HG02943 (cell line): ENCODE measurements at regions not wholly inside any gene's neighbourhood (a gene's known extent, or its start where the extent isn't known, plus 50 kb on each side); places are given as distances from the start of the nearest gene placed in this dataset.

Source experiments
- ATAC-seq: cut with Tn5 transposase; IDR thresholded peaks from one replicate; pipeline ENCODE4 v1.9.1; 2021; ENCODE audit warnings: mild to moderate bottlenecking, low read depth, moderate library complexity; ENCODE audit not compliant: unreplicated experiment

DNA sequence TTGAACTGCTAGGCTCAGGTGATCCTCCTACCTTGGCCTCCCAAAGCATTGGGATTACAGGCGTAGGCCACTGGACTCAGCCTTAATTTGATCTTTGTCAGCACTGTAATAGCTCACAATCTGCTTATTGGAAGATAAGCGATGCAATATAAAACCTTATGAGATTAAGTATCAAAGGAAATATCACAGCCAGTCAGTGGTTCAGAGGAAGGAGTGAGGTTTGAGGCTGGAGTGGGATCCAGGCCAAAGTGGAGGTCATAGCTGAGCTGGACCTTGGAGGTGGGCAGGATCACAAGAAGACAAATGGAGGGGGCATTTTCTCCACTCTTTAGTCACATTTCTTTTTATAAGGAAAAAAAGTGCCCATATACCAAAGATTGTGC, 228.5 kb downstream of the RHOU start:
- ATAC-seq = no peak

DNA sequence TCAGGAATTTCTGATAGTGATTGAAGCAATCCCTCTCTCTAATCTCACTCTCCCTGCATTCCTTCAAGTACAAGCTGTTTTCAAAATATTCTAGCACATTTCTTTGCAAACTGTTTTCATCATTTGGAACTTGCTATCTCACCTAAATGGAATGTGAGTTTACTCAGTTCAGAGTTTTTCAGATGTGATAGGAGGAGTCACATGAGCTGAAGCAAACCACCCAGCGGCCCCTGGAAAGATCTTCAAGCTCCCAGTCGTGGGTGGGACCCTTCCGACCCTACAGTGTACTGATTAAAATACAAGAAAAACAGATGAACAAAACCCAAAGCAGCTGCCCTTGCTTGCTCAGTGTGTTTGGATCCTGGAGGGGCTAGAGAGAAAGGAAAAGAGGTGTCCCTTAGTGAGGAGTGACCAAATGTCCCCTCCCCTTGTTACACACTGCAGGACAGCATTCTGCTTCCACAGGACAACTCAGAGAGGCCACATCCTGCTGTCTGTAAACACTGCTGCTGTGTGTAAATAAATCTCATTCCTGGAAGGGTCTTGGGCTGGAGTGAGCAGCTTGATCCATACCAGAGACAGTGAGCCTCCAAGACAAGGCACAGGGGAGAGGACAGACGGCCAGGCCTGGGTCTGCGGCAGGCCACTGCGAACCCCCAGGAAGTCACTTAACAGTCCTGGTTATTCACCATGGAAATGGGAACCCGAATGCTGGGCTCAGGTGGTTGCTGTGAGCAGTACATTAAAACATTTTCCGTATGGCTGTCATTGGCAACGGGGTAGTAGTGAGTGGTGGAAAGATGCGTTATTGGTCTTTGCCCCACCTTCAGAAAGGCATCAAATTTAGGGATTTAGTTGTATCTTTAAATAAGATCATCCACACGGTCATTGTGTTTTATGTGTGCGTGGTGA, 229.2 kb downstream of the RHOU start:
- ATAC-seq = no peak

DNA sequence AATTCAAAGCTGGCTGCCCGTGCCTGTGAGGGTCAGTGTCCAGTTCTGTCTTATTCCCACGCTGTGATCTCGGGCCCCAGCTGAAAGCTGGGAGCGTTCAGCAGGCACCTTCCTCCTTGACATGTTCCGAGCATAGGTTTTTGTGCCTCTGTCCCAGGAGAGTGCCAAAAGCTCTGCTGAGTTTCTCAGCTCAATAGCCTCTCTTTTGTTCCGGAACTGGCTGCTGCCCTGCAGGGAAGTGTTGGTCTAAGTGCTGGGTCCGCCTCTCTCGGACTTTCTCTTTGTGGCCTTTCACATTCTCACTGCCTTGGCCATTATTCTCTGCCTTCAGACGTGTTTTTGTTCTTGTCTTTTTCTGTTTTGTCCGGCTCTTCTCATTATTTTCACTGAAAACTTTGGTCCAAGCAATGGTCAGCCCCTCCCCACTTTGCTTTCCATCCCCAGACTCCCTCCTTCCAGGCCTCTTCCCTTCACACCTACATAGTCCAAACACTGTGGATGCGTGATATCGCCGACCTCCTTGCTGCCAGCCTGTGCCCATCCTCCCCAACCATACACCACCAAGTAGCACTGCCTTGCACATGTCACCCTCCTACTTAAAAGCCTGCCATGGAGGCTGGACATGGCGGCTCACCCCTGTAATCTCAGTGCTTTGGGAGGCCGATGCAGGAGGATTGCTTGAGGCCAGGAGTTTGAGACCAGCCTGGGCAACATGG, 233.8 kb downstream of the RHOU start:
- ATAC-seq = no peak

DNA sequence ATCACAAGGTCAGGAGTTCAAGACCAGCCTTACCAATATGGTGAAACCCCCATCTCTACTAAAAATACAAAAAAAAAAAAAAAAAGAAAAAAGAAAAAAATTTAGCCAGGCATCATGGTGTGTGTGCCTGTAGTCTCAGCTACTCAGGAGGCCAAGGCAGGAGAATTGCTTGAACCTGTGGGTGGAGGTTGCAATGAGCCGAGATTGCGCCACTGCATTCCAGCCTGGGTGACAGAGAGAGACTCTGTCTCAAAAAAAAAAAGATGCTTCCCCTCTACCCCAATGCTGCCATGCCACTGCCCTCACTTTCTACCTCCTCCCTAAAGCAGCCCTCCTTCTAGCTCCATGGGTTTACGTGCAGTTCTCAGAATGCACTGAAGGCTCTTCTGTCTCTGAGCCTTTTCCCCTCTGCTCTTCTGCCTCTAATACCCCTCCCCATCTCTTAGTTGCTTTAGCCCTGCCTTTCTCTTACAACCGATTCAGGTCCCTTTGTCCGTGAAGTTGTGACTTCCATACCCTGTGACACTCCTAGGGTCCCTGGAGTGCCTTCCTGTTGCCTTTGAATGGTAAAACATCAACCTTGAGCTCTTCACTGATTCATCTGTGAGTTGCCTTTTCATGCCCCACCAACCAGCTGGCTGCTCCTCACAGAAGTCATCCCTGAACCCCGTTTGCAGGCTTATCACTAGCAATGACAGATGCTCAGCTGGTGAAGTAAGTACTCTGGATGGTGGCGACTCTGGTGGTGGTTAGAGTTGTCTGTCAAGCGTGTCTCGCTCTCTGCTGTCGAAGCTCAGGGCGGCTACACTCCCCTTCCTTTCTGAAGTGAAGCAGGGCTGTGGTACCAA, 234.9 kb downstream of the RHOU start:
- no peak for ATAC-seq

DNA sequence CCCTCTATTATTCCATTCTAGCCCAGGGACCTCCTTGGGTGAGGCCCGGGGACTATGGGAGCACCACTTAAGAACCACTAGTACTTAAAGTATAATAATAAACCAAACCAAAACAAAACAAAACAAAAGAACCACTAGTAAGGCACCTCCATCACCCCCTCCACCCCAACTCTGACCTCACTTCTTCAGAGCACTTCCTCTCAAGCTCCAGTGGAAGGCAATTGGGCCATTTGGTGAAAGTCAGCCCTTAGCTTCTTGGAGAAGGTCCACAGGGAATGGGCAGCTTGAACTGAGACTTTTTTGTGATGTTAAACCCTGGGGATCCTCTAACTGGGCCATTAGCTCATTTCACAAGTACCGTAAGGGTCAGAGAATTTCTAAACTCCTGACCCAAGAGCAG, 237.3 kb downstream of the RHOU start:
- ATAC-seq = no peak

DNA sequence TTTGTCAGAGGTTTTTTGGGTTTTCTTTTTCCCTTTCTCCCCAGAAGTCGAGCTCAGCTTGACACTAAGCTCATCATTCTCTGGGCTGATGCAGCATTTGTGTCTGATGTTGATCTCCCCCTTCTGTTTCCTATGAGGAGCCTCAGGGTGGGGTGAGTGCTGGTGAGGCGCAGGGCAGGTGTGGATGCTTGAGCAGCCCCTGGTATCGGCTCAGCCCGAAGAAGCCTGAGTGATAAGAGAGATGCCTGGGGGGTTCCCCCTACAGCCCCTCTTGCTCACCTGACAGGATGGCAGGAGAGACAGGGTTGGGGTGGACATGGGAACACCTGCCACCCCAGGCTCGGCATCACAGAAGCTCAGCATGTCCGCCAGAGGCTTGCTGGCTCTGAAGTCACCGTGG, 239.0 kb downstream of the RHOU start:
- ATAC-seq = no peak

DNA sequence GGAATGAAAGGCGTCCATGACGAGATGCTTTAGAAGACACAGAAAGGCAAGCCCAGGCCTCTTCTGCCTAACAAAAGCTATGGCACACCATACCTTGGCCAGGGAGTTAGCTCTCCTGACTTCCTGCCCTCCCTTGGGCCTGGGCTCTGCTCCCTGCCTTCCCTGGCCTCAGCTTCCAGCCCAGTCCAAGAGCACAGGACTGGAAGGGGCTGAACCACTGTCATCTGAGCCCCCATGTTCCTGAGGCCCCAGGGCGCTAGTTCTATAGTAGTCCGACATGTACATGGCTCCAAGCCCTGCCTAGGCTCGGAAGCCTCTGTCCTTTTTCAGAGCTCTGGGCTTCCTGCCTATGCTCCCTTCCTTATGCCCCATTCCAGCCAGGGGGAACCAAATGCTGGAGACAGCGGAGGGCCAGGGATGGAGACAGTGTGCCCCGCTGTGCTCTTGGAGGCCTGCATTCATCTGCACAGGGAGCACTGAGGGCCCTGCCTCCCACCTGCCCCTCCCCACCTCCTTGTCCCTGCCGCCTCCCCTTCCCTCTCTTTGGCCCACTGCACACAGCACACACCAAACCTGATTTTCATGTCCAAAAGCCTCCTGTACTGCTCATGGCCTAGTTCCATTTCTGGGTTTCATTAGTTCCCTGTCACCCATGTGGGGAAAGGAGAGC, 240.1 kb downstream of the RHOU start:
- no peak for ATAC-seq

DNA sequence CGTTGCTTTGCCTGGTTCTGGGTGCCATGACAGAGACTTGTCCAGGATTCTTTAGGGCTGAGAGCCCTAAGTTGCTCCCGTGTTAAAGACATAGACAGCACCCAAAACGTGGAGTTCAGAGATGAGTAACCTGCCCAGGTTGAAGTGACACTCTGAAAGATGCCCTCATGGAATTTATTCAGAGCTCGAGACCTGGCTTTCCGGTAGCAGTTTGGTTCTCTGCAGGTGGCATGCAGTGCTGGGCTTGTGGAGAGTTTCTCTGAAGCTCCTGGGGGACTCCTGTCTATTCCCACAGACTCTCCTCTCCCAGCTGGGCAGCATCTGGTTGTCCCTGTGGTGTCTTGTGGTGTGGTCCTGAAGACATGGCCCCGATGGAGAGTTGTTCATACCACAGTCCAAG, 241.0 kb downstream of the RHOU start:
- ATAC-seq = no peak

DNA sequence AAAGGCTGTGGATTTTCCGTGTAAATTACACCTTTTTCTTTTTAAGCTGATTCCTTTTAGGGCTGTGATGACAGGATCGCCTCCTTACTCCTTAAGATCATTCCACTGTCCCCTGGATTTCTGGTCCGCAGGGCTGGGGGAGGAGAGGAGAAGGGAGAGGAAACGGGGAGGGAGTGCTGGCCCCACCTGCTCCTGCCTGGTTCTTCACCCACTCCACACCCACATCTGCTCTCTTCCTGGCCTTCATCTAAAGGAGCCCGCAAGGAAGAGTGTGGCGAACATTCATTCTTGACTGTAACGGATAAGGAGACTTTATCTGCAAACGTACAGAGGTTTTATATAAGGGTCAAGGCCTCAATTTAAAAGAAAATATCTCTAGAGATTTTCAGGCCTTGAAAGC, 242.0 kb downstream of the RHOU start:
- ATAC-seq = no peak

DNA sequence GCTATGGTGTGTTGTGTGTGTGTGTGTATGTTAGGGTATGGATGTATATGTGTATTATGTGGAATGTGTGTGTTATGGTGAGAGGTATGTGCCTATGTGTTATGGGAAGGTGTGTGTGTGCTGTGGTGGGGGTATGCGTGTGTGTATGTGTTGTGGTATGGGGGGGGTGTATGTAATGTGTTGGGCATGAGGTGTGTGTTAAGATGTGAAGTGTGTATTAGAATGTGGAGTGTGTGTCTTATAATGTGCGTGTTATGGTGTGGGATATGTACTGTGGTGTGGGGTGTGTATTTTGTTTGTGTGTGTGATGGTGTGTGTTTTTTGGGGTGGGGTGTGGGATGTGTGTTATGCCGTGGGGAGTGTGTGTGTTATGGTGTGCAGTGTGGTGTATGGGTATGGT, 242.5 kb downstream of the RHOU start:
- ATAC-seq = no peak

DNA sequence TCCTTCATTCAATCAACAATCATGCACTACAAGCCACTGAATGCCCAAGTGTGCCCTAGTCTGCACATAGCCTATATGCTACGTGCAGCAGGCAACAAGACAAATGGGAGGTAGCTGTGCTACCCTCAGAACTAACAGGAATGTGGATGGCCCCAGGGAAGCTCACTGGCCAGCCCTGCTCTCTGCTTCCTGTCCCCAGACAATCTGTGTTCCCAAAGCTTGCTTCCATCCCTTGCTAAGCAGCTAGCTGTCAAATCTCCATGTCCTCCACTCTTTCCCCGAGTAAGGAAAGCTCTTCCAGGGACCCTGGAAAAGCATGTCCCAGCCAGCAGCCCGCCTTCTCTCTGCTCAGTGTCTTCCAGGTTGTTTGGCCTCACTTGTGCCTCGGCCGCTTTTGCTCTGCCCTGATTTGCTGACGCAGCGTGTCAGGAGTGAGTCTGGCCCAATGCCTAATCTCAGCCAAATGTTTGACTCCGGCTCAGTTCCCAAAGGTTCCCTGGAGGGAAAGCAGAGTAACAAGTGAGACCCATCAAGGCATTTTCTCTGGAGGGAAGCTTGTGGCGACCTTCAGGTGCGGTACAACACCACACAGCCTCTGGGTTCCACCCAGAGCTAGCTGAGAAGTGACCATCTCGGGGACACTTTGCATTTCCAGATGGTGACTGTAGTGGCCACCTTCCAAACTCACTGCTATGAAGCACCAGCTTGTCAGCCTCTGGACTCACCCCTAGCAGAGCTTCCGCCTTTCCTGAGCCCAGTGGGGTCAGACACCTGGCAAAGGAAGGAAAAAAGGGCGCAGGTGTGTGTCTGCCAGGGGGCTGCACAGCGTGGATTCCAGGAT, 243.4 kb downstream of the RHOU start:
- ATAC-seq = no peak

DNA sequence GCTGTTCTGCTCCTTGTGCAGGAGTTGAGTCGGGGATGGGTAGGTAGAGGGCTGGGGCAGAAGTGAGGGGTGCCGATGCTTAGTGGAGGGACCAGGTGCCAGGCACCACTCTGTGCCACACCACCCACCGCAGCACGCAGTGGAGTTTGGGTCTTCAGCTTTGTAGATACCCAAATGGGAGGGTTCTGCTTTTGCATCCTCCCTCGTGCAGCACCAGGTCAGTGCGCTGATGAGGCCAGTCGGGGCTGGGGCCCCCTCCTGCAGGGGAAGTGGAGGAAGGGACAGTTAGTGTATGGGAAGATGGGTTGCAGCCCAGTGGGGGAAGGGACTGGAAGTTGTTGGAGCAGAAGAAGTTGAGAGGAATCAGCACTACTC, 244.0 kb downstream of the RHOU start:
- ATAC-seq = no peak

DNA sequence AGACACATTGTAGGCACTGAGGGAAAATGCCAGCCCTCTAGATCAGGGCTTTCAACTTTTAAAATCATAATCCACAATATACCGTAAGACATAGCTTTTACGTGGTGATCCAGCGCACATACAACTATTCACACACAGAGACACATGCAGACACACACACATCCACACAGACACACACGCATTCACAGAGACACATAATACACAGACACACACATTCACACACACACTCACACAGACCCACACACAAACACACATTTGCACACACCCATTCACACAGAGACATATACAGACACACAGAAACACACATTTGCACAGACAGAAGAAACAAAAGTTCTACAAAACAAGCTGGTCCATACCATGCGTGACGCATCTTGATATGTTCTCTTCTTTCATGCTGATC, 244.5 kb downstream of the RHOU start:
- ATAC-seq = no peak

DNA sequence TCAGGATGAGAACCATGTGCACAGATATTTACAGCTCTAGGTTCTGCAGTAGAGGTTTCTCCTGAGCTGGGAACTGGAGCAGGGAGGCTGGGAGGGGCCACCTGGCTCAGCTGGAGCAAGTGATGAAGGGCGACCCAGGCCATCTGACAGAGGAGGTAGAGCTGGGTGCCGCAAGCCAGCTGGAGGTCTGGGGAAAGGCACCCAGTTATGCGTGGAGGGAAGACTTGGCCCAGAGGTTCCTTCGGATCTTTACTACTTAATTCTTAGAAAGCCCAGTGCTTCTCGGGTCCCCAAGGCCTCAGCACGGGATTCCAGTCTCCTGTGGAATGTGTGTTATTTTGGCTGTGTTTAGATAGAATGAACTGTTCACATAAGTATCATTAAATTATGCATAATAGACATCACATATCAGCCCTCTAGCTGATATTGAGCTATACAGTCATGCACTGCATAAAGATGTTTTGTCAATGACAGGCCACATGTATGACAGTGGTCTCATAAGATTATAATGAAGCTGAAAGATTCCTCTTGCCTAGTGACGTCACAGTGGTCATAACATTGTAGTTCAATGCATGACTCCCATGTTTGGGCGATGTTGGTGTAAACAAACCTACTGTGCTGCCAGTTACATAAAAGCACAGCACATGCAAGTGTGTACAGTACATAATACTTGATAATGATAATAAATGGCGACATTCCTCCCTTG, 245.1 kb downstream of the RHOU start:
- no peak for ATAC-seq

DNA sequence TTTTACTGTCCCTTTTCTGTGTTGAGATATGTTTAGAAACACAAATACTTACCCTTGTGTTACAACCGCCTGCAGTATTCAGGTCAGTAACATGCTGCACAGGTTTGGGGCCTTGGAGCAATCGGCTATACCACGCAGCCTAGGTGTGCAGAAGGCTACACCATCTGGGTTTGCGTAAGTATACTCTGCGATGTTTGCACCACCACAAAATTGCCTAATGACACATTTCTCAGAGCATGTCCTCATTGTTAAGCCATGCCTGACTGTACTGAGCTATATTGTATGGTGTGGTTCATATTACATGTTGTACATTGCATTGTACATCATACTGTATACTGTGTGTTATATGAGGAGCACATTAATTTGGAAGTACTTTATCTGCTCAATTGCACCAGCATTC, 247.4 kb downstream of the RHOU start:
- no peak for ATAC-seq

DNA sequence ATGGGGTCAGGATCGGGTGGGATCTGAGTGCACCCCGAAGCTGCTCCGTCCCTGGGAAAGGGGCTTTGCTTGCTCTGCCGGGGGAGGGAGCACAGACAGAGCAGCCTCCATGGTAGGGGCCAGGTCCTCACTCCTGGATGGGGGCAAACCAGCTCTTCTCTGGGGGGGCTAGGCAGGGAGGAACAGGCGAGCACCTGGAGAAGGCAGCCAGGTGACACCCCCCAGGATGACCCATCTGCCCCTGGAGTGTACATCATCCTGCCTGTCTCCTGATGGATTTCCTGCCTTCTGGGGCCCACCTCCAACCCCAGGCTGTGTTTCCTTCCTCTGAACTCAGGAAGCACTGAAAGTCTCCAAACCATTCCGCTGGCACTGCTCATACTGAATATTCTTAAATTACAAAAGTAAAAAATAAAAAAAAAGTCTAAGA, 248.0 kb downstream of the RHOU start:
- no peak for ATAC-seq

DNA sequence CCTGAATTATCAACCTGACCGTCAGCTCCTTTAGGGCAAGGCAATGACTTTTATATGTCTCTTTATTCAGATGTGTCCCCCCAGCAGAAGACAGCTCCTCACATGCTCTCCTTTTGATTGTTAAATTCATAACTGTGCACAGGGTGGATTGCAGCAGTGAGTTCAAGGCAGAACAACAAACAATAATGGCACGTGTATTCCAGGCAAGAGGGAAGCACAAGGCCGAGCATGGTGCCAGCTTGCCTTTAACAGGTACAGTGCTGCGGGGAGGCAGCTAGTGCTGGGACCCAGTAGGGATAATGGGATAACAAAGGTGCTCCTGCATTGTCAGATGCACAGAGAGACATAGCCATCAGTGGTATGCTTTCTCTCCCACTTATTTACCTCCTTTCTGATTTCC, 248.4 kb downstream of the RHOU start:
- no peak for ATAC-seq

DNA sequence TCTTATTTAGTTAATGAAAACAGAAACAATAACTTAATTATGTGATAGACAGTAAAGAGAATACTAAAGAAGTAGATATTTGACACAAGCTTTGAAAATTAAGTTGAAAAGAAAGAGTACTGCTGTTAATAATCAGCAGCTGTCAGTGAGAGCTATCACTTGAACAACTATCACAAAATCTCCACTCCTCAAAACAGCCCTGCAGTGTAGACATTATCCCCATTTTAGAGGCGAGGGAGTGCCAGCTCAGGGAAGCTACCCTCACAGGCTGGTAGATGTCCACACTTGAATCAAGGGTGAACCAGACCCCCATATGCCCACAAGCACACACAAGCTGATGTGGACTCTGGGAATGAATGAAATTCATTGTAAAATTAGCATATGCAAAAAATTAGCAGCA, 248.8 kb downstream of the RHOU start:
- ATAC-seq = no peak
